ENCODE measurements at regions not wholly inside any gene's neighbourhood (a gene's known extent, or its start where the extent isn't known, plus 50 kb on each side); places are given as distances from the start of the nearest gene placed in this dataset.

- no peak for TF ChIP-seq POLR2A (IDR thresholded peaks at IDR 0.05)
- no peak for TF ChIP-seq POLR2AphosphoS5 (IDR thresholded peaks at IDR 0.05)
Observed at GRCh38 chr5:109553846-109554245, 135.9 kb upstream of the MAN2A1 start.
